PC-3 (cell line): ENCODE measurements at regions not wholly inside any gene's neighbourhood (a gene's known extent, or its start where the extent isn't known, plus 50 kb on each side); places are given as distances from the start of the nearest gene placed in this dataset.

Experiments used
- CTCF ChIP-seq: fragments of 300-600 bp; sonication (generic); conservative IDR thresholded peaks from 2 replicates; pipeline ENCODE4 v1.5.1; 2017; ENCODE audit warnings: antibody characterized with exemption, low read depth, mild to moderate bottlenecking, low read length
- EZH2phosphoT487 ChIP-seq: fragments of 300-600 bp; sonication (generic); IDR thresholded peaks from 2 replicates; pipeline ENCODE4 v1.6.1; 2018; ENCODE audit warnings: mild to moderate bottlenecking, antibody characterized with exemption, low read length, borderline replicate concordance

GRCh38 chr4:108385076-108385475 lies 216.3 kb upstream of the LEF1 start:
- TF ChIP-seq EZH2phosphoT487 (no peak), CTCF (no peak)
